Fibroblast of peridontal ligament (primary cell): ENCODE measurements at regions not wholly inside any gene's neighbourhood (a gene's known extent, or its start where the extent isn't known, plus 50 kb on each side); places are given as distances from the start of the nearest gene placed in this dataset.

Source experiments
- DNase-seq: peaks from one replicate; pipeline ENCODE4 v3.0.0-alpha.2; 2010; ENCODE audit errors: extremely low read depth

DNA sequence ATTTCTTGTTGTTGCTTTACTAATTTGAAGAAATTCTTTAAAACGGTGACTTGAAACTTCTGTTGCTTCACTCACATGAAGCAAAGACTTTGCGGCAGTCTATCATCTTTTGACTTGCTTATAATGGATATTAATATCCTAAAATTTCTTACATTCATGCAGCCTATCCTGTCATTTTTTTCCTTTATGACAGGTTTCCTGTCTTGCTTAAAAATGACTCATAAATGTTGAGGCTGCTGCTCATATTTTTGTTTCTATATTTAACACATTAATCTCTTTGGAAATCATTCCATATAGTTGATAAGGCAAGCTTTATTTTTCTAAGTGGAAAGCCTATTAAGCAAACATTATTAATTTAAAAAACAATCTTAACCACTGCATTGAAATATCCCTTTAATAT is 176.6 kb upstream of the GALNTL6 start:
- no peak for DNase-seq

DNA sequence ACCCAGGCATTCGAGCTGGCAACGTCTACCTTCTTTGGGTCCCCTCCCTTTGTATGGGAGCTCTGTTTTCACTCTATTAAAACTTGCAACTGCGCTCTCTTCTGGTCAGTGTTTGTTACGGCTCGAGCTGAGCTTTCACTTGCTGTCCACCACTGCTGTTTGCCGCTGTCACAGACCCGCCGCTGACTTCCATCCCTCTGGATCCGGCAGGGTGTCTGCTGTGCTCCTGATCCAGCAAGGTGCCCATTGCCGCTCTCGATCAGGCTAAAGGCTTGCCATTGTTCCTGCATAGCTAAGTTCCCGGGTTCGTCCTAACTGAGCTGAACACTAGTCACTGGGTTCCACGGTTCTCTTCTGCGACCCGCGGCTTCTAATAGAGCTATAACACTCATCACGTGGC is 183.5 kb upstream of the GALNTL6 start:
- no peak for DNase-seq

DNA sequence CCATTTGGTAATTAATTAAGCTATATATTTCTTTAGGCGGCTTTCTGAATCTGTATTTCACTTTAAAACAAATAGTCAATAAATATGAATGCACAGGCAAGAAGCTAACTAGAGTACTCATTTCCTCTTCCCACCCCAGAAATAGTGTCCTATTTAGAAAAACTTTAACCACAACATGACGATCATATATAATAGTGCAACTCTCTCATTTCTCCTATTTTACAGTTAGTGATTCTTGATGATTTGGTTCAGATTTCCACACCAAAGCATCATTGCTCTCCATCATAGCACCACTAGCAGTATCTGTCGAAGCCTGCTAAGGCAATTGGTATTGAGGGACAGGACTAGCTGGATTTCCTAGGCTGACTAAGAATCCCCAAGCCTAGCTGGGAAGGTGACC is 184.0 kb upstream of the GALNTL6 start:
- no peak for DNase-seq

DNA sequence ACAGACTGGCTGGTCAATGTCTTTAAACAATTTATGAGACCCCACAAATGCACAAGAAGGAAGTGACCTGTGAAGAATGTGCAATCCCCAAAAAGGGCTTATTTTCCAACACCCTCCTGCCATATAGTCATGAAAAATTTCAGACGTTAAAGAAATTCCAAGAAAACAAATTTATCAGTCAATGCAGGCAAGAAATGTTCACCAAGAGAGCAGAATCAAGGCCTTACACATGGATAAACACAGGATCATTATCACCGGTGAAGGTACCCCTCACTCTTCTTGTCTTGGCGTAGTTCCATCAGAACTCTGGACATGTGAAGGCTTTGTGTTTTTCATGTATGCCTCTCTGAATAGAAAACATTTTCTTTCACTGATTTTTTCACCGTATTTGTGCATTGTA is 186.7 kb upstream of the GALNTL6 start:
- no peak for DNase-seq

DNA sequence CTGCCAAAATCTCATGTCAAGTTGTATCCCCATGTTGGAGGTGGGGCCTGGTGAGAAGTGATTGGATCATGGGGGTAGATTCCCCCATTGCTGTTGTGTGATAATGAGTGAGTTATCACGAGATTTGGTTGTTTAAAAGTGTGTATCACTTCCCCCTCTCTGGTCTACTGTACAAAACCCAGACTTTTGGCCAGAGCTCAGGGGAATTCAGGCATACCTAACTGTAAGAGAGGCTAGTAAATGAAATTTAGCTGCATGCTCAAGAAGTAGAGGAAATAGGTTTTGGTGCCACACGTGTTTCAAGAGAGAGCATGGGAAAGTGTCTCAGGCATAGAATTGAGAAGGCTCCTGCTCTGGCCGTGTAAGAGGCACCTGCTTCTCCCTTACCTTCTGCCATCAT is 190.5 kb upstream of the GALNTL6 start:
- no peak for DNase-seq

DNA sequence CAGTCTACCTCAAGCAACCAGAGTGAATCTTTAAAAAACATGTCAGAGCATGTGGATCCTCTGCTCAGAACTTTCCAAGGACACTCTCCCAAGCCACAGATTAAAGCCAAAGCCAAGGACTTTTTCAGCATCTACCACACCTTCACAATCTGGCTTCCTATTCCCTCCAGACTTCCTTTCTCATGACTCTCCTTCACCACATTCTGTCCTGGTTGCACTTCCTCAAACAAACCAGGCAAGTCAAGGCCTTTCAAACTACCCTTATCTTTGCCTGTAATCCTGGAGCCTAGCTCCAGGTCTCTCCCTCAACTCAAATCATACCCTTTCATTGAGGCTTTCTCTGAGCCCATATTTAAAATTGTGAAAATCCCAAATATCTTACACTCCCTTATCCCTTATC is 191.6 kb upstream of the GALNTL6 start:
- DNase-seq = no peak

DNA sequence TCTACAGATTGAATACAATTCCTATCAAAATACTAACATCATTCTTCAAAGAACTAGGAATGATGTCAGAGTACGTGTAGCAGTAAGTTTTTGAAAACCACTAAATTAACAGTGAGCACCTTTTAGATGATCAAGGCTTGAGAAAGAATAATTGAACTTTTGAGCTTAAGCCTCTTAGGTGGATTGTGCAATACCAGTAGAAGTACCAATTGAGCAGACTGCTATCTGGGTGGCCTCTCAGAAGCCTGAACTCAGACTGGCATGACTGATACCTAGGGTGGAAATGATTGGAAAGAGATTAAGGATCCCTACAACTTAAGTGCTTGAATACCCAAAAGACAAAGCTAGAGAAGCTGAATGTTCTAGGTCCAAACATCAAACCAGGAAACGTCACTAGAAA is 200.3 kb upstream of the GALNTL6 start:
- DNase-seq = no peak

DNA sequence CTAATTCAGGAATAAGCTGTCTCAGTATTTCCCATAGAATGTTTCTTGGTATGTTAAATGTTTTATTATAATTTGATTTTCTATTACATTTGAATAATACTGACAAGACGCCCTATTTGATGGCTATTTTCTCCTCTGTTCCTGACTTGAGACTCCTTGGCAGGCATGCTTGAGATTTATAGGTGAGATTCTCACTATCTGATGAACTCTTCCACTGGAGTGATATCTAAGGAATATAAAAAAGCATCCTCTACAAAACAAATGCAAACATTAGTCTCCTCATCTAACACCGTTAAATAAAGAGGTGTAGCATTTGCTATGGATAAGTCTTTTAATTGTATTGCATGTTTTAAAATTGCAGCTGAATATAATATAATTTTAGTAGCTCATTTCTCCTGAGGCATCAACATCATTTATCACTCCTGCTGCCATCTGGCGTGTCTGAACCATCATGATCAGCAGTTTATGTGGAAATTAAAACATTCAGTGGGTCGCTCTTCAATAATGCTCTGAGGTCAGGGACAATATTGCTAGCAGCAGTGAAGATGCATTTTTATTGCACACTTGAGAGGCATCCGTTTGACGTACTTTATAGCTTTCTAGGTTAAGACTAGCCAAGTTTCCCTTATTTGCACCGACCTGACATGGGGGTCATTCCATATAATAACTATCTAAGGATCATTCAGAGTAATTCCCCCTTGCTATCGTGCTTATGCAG is 210.4 kb upstream of the GALNTL6 start:
- DNase-seq = peak; percentile 1

DNA sequence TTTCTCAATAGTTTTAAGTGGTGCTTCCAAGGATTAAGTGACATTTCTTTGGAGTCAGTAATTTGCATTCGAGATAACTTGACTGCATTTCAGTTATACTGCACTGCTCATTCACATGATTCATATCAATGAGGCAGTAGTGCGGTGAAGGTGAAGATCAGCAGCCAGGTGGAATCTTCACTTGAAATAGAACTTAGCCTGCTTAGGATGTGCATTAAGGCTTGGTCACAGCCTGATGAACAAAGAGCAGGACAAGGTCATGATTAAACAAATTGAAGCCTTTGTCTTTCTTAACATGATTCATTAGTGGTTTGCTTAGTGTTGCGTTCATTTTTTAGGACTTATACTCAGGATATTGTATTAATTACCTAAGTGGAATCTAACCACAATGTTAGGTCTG is 212.1 kb upstream of the GALNTL6 start:
- no peak for DNase-seq

DNA sequence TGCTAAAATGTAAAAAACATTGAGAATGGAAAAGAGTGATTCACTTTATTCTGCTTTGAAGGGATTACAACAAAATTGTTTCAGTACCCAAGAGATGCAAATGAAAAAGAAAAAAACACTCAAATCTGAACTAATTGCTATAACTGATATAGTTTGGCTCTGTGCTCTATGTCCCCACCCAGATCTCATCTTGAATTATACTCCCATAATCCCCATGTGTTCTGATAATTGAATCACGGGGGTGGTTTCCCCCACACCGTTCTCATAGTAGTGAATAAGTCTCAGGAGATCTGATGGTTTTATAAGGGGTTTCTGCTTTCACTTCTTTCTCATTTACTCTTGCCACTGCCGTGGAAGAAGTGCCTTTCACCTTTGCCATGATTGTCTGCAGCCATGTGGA is 213.6 kb upstream of the GALNTL6 start:
- DNase-seq = no peak

DNA sequence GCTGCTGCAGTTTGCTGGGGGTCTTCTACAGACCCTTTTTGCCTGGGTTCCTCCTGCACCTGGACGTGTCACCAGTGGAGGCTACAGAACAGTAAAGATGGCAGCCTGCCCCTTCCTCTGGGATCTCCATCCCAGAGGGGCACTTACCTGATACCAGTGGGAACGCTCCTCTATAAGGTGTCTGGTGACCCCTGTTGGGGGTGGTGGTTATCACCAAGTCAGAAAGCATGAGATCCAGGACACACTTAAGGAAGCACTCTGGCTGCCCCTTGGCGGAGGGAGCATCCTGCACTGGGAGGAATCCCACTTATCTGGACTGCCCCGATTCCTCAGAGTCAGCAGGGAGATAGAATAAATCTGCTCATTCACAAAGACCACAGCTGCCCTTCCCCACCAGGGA is 218.9 kb upstream of the GALNTL6 start:
- DNase-seq = no peak

DNA sequence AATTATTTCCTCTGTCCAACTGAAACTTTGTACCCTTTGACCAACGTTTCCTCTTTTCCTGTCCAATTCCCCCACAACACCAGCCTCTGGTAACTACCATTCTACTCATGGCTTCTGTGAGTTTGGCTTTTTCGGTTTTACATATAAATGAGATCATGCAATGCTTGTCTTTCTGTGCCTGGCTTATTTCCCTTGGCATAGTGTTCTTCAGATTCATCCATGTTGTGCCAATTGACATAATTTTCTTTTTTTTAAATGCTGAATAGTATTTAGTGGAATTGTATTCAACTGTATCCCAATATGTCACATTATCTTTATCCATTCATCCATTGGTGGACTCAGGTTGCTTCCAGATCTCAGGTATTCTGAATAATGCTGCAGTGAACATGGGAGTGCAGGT is 222.5 kb upstream of the GALNTL6 start:
- DNase-seq = no peak

DNA sequence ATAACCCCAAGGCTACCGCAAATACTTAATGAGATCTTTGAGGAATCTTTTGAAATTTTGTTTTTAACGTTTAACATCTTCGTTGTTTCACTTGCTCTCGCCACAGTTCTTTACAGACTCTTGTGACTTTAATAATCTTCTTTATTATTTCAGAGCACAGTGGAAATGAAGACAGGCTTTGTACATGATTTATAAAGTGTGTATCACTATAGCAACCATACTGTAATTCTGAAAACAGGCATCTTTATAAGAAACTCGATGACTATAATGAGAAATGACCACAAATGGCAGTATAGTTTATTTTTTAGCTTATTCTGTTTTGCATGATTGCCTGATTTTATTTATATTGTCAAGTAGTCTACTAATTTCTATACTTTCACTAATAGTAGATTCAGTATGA is 224.4 kb upstream of the GALNTL6 start:
- DNase-seq = peak; percentile 9

DNA sequence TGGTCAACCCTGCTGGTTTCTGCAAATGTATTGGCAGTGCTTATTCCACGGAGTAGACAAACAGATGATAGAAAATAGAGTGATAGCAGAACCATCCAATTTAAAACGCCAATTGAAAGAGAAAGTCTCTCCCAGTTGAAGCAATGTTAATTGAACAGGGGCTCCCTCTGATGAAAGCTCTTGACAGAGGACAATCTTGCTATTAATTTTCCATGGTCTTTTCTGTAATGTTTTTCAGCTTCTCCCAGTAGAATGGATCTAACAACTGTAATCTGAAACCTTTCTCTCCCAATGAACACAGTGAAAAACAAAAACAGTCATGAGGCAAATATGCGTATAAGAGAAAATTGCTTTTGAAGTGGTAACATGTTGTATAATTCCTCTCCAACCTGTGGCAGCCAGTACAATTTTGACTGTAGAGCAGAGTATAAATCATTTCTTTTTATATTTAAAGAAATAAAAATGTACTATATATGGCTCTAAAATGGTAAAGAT is 225.1 kb upstream of the GALNTL6 start:
- peak; percentile 46 for DNase-seq

DNA sequence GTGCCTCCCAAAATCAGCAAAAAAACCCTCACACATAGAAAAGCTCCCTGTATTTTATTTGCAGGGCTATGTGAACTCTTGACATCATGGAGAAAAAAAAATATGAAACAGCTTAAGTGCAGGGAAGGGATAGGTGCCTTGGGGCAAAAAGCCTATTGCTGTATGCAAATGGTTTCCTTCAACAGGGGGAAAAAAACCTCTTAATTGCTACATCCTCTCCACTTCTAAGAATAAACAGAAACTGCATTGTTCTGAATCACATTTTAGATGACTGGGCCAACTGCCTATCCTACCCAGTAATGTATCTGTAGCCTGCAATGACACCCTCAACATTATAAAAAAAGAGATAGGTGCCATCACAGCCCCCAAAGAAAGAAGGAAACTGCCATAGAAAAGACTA is 229.4 kb upstream of the GALNTL6 start:
- no peak for DNase-seq

DNA sequence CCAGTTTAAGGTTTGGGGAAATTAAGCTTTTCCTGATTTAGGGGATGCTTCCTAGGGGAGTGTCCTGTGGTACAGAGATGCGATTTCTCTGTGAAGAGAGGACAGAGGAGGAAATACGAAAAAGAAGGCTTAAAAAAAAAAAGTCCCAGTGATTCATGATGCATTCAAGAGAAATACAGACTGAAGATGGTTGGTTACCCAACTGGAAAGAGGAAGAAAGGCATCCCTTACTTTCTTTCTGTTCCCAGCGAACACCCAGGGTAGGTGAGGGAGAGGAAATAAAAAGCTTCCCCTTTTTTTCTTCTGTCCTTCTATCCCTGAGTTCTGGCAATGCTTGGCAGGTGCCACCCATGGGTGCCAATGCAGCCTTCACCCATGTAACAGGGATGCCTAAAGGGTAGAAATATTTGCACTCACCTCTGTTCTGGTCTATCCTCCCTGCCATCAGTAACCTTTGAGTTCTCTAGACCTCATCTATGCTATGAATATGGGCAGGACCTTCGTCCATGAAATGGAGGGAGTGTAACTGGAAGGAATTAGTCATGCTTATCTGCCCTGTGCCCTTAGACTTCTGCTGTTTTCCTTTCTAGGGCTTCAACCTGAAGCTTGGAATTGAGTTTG is 230.1 kb upstream of the GALNTL6 start:
- no peak for DNase-seq

DNA sequence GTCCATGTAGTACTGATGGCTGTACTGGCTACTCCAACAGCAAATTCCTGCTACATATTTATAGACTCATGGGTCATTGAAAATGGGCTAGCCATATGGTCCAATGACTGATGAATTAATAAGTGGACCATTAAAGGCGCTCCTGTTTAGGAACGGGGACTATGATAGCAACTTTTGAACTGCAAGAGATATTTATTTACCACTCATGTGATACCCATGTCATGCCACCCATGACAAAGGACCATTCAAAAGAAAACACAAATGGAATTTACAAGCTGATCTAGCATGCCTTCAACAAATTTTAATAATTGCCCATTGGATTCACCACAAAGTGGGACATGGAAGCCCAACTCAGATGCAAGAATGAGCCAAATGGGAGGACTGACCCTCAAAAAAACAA is 240.0 kb upstream of the GALNTL6 start:
- no peak for DNase-seq

DNA sequence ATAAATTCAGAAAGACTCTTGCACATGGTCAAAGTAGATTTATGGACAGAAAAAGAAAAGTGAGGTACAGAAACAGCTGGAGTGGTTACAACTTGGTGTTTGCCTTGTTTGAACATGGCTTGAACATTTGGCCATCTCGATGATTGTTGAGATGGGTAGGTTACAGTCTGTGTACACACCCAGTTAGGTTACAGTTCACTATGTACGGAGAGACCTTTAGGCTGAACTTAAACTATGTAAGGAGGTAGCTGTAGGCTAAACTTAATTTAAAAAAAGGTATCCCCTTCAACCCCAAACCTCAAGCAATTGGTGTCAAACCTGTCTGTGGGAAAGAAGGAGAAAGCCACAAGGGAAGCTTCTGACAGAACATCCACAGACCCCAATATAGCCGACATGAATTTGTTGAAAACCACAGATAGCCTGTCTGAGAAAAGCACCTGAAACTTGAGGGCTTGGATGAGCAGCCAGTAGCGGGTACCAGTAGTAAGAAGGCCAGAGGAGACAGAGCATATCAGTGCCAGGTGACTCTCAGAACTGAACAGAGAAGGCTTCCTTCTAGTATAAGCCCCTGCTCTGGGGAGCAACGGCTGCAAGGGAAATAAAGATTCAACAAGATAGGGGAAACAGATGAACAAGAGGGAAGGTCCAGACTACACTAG is 247.9 kb upstream of the GALNTL6 start:
- DNase-seq = no peak

DNA sequence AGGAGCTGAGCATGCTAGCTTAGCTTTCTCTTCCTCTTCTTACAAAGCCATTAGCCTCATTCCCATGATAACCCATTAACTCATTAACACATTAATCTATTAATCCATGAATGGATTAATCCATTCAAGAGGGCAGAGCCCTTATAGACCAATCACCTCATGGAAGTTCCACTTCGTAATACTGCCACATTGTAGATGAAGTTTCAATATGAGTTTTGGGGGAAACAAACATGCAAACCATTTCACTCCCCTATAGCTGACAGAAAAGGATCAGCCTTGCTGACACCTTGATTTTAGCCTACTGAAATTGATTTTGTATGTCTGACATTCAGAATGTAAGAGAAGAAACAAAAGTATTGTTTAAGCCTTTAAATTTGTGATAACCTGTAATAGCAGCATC is 251.8 kb upstream of the GALNTL6 start:
- no peak for DNase-seq

DNA sequence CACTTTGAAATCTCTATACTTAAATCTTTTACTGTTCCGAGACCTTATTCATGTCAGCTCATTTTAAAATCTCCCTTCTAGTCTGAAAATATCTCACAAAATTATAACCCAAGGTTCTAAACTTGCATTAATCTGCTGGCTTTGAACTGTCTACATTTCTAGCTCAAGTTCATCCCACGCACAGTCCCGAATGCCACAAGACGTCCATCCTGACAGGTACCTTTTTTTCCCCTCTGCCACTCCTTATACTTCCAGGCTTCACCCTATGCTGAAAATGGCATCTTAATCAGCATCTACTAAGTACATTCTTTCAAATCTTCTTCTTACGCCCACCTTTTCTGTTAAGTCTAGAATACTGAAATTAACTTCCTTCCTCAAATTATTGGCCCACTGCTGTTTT is 259.2 kb upstream of the GALNTL6 start:
- no peak for DNase-seq

DNA sequence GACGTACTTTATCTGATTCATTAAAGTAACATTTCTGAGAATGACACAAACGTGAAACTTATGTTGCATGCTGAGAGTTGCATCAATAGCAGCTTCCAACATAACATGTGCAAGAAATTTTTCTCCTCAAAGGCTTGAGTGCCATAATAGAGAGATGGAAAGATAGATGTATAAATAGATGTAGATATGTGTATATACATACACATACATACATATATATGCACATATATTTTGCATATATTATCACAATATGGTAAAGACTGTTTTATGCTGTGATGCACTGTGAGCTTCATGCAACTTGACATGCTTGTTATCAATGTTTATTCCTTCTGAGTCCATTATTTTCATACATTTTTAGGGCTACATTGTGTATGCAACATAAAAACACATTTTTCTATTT is 270.6 kb upstream of the GALNTL6 start:
- no peak for DNase-seq

DNA sequence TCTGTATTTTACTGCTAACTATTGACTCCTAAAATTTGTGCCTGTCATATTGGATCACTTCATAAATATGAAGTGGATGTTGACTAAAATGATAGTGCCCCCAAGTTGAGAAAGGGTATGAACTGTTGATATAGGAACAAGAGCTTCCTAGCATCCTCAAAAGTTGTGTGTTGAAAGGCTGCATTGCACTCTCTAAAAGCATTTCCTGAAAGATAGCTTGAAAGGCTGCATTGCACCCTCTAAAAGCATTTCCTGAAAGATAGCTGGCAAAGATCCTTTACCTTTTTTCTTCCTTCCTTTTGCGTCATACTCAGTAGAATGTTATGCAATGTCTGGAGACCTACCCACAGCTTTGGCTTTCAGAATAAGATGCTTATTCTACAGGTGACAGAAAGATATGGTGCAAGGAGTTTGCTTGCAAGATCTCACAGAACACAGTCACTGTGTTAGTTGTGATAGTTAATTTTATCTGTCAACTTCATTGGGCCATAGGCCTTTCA is 274.6 kb upstream of the GALNTL6 start:
- no peak for DNase-seq

DNA sequence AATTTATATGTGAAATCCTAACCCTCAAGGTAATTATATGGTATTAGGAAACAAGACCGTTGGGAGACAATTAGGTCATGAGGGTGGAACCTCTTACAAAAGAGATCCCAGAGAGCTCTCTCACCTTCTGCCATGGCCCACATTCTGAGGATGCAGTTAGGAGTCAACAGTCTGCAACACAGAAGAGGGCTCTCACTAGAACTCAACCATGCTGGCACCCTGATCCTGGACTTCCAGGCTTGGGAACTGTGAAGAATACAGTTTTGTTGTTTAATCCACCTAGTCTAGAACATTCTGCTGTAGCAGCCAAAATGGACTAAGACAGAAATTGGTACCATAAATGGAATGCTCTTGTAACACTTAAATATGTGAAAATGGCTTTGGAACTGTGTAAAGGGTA is 278.8 kb upstream of the GALNTL6 start:
- no peak for DNase-seq
